HG03469 (cell line): ENCODE measurements at regions not wholly inside any gene's neighbourhood (a gene's known extent, or its start where the extent isn't known, plus 50 kb on each side); places are given as distances from the start of the nearest gene placed in this dataset.
"Not testable (repeated sequence)": the region's sequence is repeated elsewhere in the genome, so short reads cannot be mapped to it uniquely, and the experiment has no call there.

Experiments used
- ATAC-seq: cut with Tn5 transposase; IDR thresholded peaks from one replicate; pipeline ENCODE4 v1.9.1; 2021; ENCODE audit warnings: mild to moderate bottlenecking, moderate library complexity, moderate number of reproducible peaks; ENCODE audit not compliant: unreplicated experiment

GRCh38 chr4:10853196-10853595 is 168.6 kb upstream of the CLNK start:
- no peak for ATAC-seq

GRCh38 chr4:10841697-10842096 is 157.1 kb upstream of the CLNK start:
- ATAC-seq, result no peak

- no peak for ATAC-seq
Measured at GRCh38 chr4:10837151-10837550, 152.6 kb upstream of the CLNK start.

GRCh38 chr4:10832806-10833628 is 148.4 kb upstream of the CLNK start:
- no peak for ATAC-seq

GRCh38 chr4:10831727-10832408 is 147.3 kb upstream of the CLNK start:
- ATAC-seq, result no peak

- ATAC-seq, result not testable (repeated sequence)
Measured at GRCh38 chr4:10828918-10829538, 144.5 kb upstream of the CLNK start.

- no peak for ATAC-seq
Measured at GRCh38 chr4:10821826-10822225, 137.3 kb upstream of the CLNK start.

- no peak for ATAC-seq
Measured at GRCh38 chr4:10816571-10816970, 132.0 kb upstream of the CLNK start.

- no peak for ATAC-seq
Measured at GRCh38 chr4:10811991-10812390, 127.4 kb upstream of the CLNK start.

GRCh38 chr4:10810411-10810810 is 125.8 kb upstream of the CLNK start:
- ATAC-seq, result no peak

- ATAC-seq, result peak; percentile 69
Measured at GRCh38 chr4:10809905-10810304, 125.3 kb upstream of the CLNK start.

- no peak for ATAC-seq
Measured at GRCh38 chr4:10808591-10808990, 124.0 kb upstream of the CLNK start.

- no peak for ATAC-seq
Measured at GRCh38 chr4:10806953-10807645, 122.5 kb upstream of the CLNK start.

GRCh38 chr4:10803713-10804343 is 119.3 kb upstream of the CLNK start:
- no peak for ATAC-seq

GRCh38 chr4:10787365-10787764 is 102.8 kb upstream of the CLNK start:
- ATAC-seq, result no peak

GRCh38 chr4:10784621-10785020 is 100.1 kb upstream of the CLNK start:
- no peak for ATAC-seq

GRCh38 chr4:10783351-10783750 is 98.8 kb upstream of the CLNK start:
- ATAC-seq, result no peak

- ATAC-seq, result no peak
Measured at GRCh38 chr4:10781805-10782204, 97.2 kb upstream of the CLNK start.

- not testable (repeated sequence) for ATAC-seq
Measured at GRCh38 chr4:10780803-10781202, 96.2 kb upstream of the CLNK start.

- not testable (repeated sequence) for ATAC-seq
Measured at GRCh38 chr4:10775132-10775531, 90.6 kb upstream of the CLNK start.

- no peak for ATAC-seq
Measured at GRCh38 chr4:10773656-10774055, 89.1 kb upstream of the CLNK start.
